GM10266 (cell line): ENCODE measurements at regions not wholly inside any gene's neighbourhood (a gene's known extent, or its start where the extent isn't known, plus 50 kb on each side); places are given as distances from the start of the nearest gene placed in this dataset.

Source experiments
- DNase-seq: peaks from one replicate; pipeline ENCODE4 v3.0.0; 2012; ENCODE audit errors: extremely low spot score
- TF ChIP-seq, protein P1 (sequence below): IDR thresholded peaks from 2 replicates; pipeline ENCODE4 v1.5.1; 2012; ENCODE audit warnings: mild to moderate bottlenecking, low read depth; ENCODE audit not compliant: control insufficient read depth, insufficient read depth; ENCODE audit errors: missing control alignments

DNA sequence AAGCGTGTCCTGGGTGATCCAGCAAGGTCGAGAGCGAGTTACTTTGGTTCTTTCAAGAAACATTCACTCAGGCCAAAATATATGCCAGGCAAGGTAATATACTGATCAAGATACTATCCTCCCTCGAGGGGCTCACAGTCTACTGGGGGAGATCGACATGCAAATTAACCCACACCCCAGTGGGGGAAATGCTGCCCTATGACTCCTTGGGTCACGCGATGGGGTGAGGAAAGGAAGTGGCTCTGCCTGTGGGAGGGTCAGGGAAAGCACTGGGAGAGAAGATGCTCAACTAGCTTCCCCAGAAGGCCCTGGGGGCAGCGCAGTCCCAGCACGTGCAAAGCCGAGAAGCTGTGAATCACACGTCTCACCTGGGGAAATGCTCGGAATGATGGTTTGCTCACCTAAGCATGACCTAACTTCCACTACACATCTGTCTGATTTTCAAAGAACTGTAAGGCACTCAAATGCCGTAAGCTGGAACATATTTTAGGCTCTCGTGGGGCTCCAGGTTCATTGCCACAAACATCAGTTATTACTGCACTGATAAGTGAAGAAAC, 130.7 kb downstream of the RCN1 start:
- TF ChIP-seq, protein P1, sequence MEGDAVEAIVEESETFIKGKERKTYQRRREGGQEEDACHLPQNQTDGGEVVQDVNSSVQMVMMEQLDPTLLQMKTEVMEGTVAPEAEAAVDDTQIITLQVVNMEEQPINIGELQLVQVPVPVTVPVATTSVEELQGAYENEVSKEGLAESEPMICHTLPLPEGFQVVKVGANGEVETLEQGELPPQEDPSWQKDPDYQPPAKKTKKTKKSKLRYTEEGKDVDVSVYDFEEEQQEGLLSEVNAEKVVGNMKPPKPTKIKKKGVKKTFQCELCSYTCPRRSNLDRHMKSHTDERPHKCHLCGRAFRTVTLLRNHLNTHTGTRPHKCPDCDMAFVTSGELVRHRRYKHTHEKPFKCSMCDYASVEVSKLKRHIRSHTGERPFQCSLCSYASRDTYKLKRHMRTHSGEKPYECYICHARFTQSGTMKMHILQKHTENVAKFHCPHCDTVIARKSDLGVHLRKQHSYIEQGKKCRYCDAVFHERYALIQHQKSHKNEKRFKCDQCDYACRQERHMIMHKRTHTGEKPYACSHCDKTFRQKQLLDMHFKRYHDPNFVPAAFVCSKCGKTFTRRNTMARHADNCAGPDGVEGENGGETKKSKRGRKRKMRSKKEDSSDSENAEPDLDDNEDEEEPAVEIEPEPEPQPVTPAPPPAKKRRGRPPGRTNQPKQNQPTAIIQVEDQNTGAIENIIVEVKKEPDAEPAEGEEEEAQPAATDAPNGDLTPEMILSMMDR: no peak
- no peak for DNase-seq

DNA sequence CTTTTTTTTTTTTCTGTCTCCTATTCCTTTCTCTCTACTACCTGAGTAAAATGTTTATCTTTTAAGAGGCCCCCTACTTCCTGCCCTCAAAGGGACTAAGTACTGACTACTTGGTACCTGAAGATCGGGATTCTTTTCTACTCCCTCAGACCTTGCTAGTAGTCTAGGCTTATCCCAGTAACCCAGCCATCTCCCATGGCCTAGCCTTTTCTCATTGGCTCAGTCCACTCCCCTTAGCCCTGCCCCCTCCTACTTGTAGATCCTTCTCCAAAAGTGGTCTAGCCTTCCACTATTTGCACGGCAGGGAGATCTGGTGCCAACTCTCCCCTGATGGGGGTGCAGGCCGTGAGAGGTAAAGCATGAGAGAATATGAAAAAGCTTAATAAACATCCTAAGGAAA, 133.7 kb downstream of the RCN1 start:
- TF ChIP-seq, protein P1: no peak
- DNase-seq: no peak

DNA sequence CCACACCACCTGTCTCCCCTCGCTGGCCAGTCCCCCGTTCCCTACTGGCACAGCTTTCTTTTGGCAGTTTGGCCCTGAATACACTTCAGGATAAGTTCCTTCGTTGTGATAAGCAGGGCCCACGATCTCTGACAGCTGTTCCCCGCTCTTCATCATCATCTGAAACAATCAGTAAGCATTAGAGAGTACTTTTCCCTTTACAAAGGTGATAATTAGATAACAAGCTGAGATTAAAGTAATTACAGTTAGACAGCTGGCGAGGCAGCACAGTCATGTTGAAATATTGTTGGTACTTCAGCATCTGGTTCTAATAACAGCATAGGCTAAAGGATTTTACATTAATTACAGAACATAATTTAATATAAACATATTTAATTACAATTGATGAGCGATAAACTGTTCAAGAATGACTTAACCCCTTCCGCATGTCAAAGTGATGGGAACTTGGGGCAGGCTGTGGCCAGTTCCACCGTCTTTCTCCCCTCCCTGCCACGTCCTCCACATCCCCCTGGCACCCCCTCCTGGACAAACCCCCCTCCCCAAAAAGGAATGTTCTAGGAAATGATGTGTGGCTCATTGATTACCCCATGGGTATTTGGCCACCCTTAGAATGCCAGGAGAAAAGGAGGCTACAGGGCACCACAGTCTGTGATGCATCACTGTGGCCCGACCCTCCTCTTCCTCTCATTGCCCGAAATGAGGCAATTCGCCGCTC, 134.9 kb downstream of the RCN1 start:
- TF ChIP-seq, protein P1: no peak
- no peak for DNase-seq

DNA sequence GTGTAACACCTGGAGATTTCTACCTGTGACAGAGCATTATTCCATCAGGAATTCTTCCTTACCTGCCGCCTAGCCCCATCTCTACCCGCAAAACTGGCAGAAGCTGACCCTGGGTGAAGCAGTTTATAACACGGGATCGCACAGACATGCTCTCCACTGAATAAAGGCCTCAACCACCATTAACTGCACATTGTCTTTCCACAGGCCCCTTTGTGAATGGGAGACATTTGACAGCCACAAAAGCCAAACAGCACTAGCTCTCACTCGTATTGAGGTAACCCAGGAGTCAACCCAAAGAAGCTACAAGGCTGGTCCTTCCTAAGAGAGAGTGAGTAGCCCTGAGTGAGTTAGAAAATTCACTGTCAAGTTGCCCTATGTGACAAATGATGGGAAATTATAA, 135.6 kb downstream of the RCN1 start:
- TF ChIP-seq, protein P1: no peak
- no peak for DNase-seq

DNA sequence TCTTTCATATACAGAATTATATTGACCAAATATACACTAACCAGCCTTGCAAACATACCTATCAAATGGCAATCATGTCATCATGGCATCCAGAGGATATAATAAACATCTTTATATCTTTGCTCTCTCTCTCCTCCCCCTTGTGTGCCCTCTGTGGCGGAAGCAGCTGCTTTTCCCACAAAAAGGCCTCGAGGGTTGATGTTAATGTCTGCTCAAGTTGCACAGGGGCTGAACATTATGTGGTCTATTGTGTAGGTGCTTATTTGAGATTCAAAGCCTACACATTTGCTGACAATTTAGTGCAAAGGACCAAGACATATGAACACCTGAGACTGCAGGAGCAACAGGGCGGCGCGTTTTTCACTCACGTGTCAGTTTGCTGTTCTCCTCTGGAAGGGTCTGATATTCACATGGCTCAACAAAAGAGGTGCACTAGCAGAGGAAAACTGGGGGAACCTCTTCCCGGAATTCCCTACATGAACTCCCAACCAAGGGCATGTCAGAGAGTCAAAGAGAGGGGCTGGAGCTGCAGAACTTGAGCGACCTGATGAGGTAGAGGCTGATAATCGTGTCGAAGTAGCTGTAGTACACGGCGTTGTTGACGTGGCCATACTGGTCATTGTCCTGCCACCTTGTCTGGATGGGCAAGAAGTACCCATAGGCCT, 138.8 kb downstream of the RCN1 start:
- TF ChIP-seq, protein P1: no peak

DNA sequence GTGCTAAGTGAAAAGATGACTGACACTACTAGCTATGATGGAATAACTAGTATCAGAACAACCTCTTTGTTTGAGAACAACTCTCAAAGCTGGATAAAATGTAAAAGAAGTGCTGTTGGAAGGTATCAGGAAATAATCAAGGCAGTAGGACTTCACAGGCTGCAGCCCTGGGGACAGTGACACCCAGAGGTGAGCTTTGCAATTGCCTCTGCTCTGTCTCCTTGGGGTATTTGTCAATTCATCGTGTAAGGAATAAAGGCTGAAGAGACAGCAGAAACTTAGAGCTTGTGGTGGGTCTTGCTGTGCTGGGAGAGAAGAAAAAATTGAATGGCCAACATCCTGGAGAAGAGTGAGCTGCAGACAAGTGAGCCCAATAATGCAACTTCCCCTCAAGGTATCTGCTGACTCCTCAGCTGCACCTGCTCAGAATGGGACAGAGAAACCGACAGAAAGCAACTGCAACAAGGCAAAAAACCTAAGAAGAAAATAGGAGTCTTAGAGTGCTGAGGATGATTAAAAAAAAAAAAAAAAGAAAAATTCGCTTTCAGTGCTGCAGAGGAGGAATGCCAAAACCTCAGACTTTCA, 141.1 kb downstream of the RCN1 start:
- DNase-seq: peak; percentile 33
- TF ChIP-seq, protein P1: peak; percentile 67

More for the DNA sequence above, 138.8 kb downstream of the RCN1 start:
- no peak for DNase-seq
